Activated naive CD8-positive, alpha-beta T cell treated with anti-CD3 and anti-CD28 coated beads, Interleukin-2, amount 50 U/mL, for 24 hours (primary cell): ENCODE measurements at regions not wholly inside any gene's neighbourhood (a gene's known extent, or its start where the extent isn't known, plus 50 kb on each side); places are given as distances from the start of the nearest gene placed in this dataset.

Experiments
- ATAC-seq: fragments of 150-1000 bp; cut with Tn5 transposase; one replicate; pipeline ENCODE4 v1.10.0; 2021
- DNase-seq: peaks from one replicate; pipeline ENCODE4 v3.0.0; 2021
- H3K27ac Mint-ChIP-seq: one replicate; pipeline ENCODE4 v1.8.0; 2021; ENCODE audit warnings: mild to moderate bottlenecking, mixed read lengths
- H3K27me3 Mint-ChIP-seq: one replicate; pipeline ENCODE4 v1.8.0; 2021; ENCODE audit warnings: mixed read lengths
- H3K36me3 Mint-ChIP-seq: one replicate; pipeline ENCODE4 v1.8.0; 2021; ENCODE audit warnings: low read depth, mixed read lengths
- H3K4me1 Mint-ChIP-seq: one replicate; pipeline ENCODE4 v1.8.0; 2021; ENCODE audit warnings: mixed read lengths
- H3K4me3 Mint-ChIP-seq: one replicate; pipeline ENCODE4 v1.8.0; 2021; ENCODE audit warnings: mild to moderate bottlenecking, moderate library complexity, mixed read lengths
- H3K9me3 Mint-ChIP-seq: one replicate; pipeline ENCODE4 v1.8.0; 2021; ENCODE audit warnings: mixed read lengths

- no peaks in the 10 kb centered on the region for H3K27me3 Mint-ChIP-seq
- H3K36me3 Mint-ChIP-seq = no peaks in the 10 kb centered on the region
- no peak overlapping the region for H3K27ac Mint-ChIP-seq
- no peaks in the 10 kb centered on the region for H3K4me1 Mint-ChIP-seq
- H3K9me3 Mint-ChIP-seq = no peaks in the 10 kb centered on the region
- no peak for ATAC-seq
- DNase-seq = no peak
- no peak overlapping the region for H3K4me3 Mint-ChIP-seq
Observed at GRCh38 chr9:2341956-2342355, 279.6 kb upstream of the VLDLR start.

GRCh38 chr9:2343756-2344155 is 277.8 kb upstream of the VLDLR start:
- DNase-seq (no peak), ATAC-seq (no peak)
- Mint-ChIP-seq H3K27ac (no peak overlapping the region), H3K4me1 (no peaks in the 10 kb centered on the region), H3K9me3 (peaks cover 4% of the 10 kb centered on the region), H3K36me3 (no peaks in the 10 kb centered on the region), H3K4me3 (no peak overlapping the region), H3K27me3 (no peaks in the 10 kb centered on the region)

DNA sequence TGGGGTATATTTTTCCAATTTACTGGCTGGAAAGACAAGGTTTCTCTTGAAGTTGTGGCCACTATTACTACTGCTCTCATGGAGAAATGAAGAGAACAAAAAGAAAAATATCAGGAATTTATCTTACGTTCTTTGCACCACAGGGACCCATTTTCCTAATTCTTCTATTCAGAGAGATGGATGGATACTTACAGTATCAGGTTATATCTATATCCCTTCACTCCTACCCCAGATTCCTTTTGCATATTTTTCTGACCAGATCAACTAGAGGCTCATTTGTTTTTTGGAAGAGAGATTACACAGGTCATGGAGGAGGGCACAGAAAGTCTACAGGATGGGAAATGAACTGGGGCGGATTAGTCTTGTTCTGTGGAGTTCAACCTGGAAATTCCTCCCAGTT is 277.2 kb upstream of the VLDLR start:
- H3K9me3 Mint-ChIP-seq = peaks cover 4% of the 10 kb centered on the region
- ATAC-seq (no peak), DNase-seq (no peak)
- no peaks in the 10 kb centered on the region for H3K4me1 Mint-ChIP-seq
- no peaks in the 10 kb centered on the region for H3K36me3 Mint-ChIP-seq
- no peak overlapping the region for H3K27ac Mint-ChIP-seq
- no peaks in the 10 kb centered on the region for H3K27me3 Mint-ChIP-seq
- no peak overlapping the region for H3K4me3 Mint-ChIP-seq

DNA sequence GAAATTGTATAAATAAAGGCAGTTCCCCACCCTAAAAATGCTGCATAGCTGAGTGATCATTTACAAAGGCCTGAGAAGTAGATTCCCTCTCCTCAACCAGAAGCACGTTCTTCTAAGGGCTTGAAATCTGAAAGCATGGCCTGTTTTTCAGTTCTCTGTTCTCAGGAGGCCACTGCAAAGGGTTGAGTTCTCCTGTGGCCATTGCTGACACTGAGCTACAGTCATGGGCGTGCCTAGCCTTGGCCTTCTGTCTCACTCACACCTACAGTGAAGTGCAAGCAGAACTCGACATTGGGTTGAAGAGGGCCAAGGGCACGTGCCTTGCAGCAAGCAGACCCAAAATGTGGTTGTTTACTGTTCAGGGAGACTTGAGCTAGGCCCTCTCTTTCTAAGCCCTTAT is 276.6 kb upstream of the VLDLR start:
- H3K27me3 Mint-ChIP-seq = no peaks in the 10 kb centered on the region
- DNase-seq (no peak), ATAC-seq (no peak)
- no peak overlapping the region for H3K4me3 Mint-ChIP-seq
- peaks cover 4% of the 10 kb centered on the region for H3K9me3 Mint-ChIP-seq
- H3K36me3 Mint-ChIP-seq = no peaks in the 10 kb centered on the region
- no peak overlapping the region for H3K27ac Mint-ChIP-seq
- no peaks in the 10 kb centered on the region for H3K4me1 Mint-ChIP-seq

DNA sequence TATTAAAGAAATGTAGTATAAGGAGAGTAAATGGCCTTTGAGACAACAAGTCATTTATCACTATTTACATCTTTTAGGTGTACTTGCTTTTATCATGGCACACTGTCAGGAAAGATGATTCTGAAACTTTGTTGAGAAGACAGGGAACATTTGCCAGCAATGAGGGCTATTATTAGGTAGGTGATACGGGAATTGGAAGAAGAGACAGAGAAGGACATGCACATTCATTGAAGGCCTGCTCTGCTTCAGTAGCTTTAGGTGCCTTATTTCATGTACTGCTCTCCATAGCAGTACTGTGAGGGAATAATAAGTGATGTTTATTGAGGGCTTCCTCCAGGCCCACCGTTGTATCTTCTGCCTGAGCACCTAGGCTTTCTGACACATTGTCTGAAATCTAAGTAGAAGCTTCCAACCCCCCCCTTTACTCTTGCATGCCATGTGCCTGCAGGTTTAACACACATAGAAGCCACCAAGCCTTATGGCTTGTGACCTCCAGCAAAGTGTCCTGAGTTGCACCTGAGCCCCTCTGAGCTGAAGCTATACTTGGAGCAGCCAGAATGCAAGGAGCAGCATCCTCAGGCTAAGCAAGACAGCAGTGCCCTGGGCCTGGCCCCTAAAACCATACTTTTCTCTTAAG is 275.2 kb upstream of the VLDLR start:
- Mint-ChIP-seq H3K27ac (no peak overlapping the region), H3K27me3 (peaks cover 1% of the 10 kb centered on the region), H3K36me3 (no peaks in the 10 kb centered on the region), H3K9me3 (peaks cover 4% of the 10 kb centered on the region), H3K4me3 (no peak overlapping the region), H3K4me1 (no peaks in the 10 kb centered on the region)
- ATAC-seq (no peak), DNase-seq (no peak)

GRCh38 chr9:2351324-2351723 is 270.3 kb upstream of the VLDLR start:
- DNase-seq (no peak), ATAC-seq (no peak)
- Mint-ChIP-seq H3K9me3 (peaks cover 4% of the 10 kb centered on the region), H3K4me3 (no peak overlapping the region), H3K27ac (no peak overlapping the region), H3K4me1 (no peaks in the 10 kb centered on the region), H3K27me3 (peaks cover 8% of the 10 kb centered on the region), H3K36me3 (no peaks in the 10 kb centered on the region)

DNA sequence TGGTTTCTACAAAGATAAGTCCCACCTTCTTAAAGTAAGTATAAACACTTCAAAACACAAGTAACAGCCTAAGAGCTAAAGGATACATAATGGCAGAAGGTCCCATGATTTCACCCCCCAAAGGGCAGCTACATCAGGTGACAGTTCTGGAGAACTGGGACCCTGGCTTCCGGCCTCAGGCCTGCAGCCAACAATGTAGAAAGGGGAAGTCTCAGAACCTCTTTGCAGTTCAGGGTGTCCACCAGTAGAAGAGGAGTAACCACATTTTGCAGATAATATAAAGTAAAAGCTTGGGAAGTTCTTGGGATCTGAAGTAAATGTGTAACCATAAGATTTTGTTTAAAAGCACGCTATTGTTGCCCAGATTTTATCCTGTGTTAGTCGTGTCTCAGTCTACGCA is 267.4 kb upstream of the VLDLR start:
- Mint-ChIP-seq H3K4me3 (no peak overlapping the region), H3K36me3 (no peaks in the 10 kb centered on the region), H3K9me3 (no peaks in the 10 kb centered on the region), H3K4me1 (no peaks in the 10 kb centered on the region), H3K27ac (no peak overlapping the region), H3K27me3 (peaks cover 8% of the 10 kb centered on the region)
- DNase-seq (no peak), ATAC-seq (no peak)

DNA sequence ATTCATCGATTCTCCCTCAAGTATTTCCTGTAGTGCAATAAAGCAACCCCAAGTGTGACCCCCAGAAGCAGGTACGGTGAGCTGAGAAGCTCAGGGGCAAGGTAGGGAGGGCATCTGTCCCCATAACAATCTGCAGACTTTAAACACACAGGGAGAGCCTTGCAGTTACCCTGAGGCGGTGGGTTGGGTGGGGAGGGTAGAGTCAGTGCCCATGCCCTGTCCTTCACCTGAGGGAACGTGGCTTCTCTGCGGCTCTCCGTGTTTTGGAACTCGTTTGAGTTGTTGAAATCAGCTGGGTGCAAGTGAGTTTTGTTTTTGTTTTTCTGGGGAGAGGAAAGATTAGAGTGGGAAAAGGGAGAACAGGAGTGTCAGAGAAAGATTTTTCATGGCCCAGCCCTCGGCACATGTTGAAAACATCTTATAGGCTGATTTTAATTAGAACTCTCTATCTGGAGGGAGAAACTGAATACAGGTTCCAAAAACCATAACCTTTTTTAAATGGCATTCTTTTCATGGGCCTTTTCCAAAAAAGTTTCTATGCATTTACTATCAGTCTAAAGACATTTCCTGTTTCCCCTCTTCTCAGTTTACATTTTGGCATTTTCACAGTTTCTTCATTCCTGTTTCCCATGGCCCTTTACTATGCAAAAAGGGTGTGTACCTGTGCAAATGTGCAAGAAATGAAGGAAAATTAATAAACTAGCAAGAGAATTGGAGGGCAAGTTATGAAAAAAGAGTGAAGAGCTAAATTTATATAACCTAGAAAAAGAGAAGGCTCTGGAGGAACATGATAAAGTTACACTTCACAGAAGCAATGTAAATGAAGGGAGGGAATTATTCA is 266.5 kb upstream of the VLDLR start:
- Mint-ChIP-seq H3K4me1 (no peaks in the 10 kb centered on the region), H3K27ac (no peak overlapping the region), H3K4me3 (no peak overlapping the region), H3K9me3 (no peaks in the 10 kb centered on the region), H3K36me3 (no peaks in the 10 kb centered on the region), H3K27me3 (peaks cover 8% of the 10 kb centered on the region)
- no peak for DNase-seq
- ATAC-seq = no peak

- H3K4me1 Mint-ChIP-seq = no peaks in the 10 kb centered on the region
Observed at GRCh38 chr9:2355697-2355983, 265.9 kb upstream of the VLDLR start.

GRCh38 chr9:2356041-2356790 is 265.4 kb upstream of the VLDLR start:
- Mint-ChIP-seq H3K4me3 (no peak overlapping the region), H3K9me3 (no peaks in the 10 kb centered on the region), H3K27ac (no peak overlapping the region), H3K36me3 (no peaks in the 10 kb centered on the region), H3K4me1 (no peaks in the 10 kb centered on the region), H3K27me3 (peaks cover 7% of the 10 kb centered on the region)
- ATAC-seq (no peak), DNase-seq (no peak)

More at GRCh38 chr9:2355697-2355983, 265.9 kb upstream of the VLDLR start:
- Mint-ChIP-seq H3K27ac (no peak overlapping the region), H3K36me3 (no peaks in the 10 kb centered on the region), H3K4me3 (no peak overlapping the region), H3K27me3 (peaks cover 8% of the 10 kb centered on the region), H3K9me3 (no peaks in the 10 kb centered on the region)
- DNase-seq = no peak
- ATAC-seq = no peak

GRCh38 chr9:2359891-2360471 is 261.6 kb upstream of the VLDLR start:
- H3K9me3 Mint-ChIP-seq = no peaks in the 10 kb centered on the region
- no peaks in the 10 kb centered on the region for H3K4me1 Mint-ChIP-seq
- no peak overlapping the region for H3K27ac Mint-ChIP-seq
- peaks cover 7% of the 10 kb centered on the region for H3K27me3 Mint-ChIP-seq
- no peaks in the 10 kb centered on the region for H3K36me3 Mint-ChIP-seq
- DNase-seq (no peak), ATAC-seq (no peak)
- H3K4me3 Mint-ChIP-seq = no peak overlapping the region

GRCh38 chr9:2362150-2362549 is 259.4 kb upstream of the VLDLR start:
- Mint-ChIP-seq H3K27me3 (peaks cover 4% of the 10 kb centered on the region), H3K9me3 (no peaks in the 10 kb centered on the region), H3K36me3 (no peaks in the 10 kb centered on the region), H3K4me3 (no peak overlapping the region), H3K4me1 (no peaks in the 10 kb centered on the region), H3K27ac (no peak overlapping the region)
- ATAC-seq = no peak
- no peak for DNase-seq

GRCh38 chr9:2363138-2363745 is 258.3 kb upstream of the VLDLR start:
- Mint-ChIP-seq H3K36me3 (no peaks in the 10 kb centered on the region), H3K27ac (no peak overlapping the region), H3K27me3 (peaks cover 4% of the 10 kb centered on the region), H3K4me1 (no peaks in the 10 kb centered on the region), H3K4me3 (no peak overlapping the region), H3K9me3 (no peaks in the 10 kb centered on the region)
- no peak for ATAC-seq
- DNase-seq = no peak

DNA sequence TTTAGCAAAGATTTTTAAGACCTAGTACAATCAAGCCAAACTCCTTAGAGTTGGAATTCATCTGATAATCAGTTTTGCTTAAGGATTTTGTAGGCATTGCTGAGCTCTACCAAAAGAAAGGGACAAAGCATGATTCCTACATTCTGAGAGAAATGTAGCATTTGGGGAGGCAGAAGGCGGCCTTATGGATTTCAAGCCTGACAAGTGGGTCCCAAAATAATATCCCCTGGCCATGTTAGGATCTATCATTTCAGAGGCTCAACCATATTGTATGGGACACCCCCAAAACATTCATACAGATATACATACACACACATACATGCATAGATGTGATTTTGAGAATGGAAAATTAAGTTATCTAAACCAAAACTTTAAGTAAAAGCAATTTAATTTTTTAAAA is 257.8 kb upstream of the VLDLR start:
- Mint-ChIP-seq H3K36me3 (no peaks in the 10 kb centered on the region), H3K9me3 (no peaks in the 10 kb centered on the region), H3K27me3 (peaks cover 7% of the 10 kb centered on the region), H3K27ac (no peak overlapping the region), H3K4me1 (no peaks in the 10 kb centered on the region), H3K4me3 (no peak overlapping the region)
- no peak for DNase-seq
- no peak for ATAC-seq
